ENCODE measurements at regions not wholly inside any gene's neighbourhood (a gene's known extent, or its start where the extent isn't known, plus 50 kb on each side); places are given as distances from the start of the nearest gene placed in this dataset.

GRCh38 chr7:355568-355967, 65.6 kb downstream of the FOXL3 start:
- H2AFZ ChIP-seq (ENCODE audit: low read depth, low read length, poor library complexity, severe bottlenecking): no peak overlapping the region
- DNase-seq (ENCODE audit: low read depth, low spot score): no peak
- H4K20me1 ChIP-seq (ENCODE audit: insufficient read depth): no peaks in the 10 kb centered on the region
- RAD21 ChIA-PET (ENCODE audit: low non-redundant PET in 1 of 2, low total read pairs in 2 of 2, uncharacterized antibody in 2 of 2, unreplicated experiment in 2 of 2): no interaction called here
- H3K4me2 ChIP-seq (ENCODE audit: low read length): no peak overlapping the region
- BruUV-seq (replicated peaks): no TSS peak
- H3K4me1 ChIP-seq (ENCODE audit: control insufficient read depth in 1 of 2, insufficient read depth in 2 of 2, low read length in 2 of 2): no peaks in the 10 kb centered on the region
- H3K27me3 ChIP-seq (ENCODE audit: insufficient read depth, low read length): no peaks in the 10 kb centered on the region
- H3K9me2 ChIP-seq (ENCODE audit: insufficient read depth): no peaks in the 10 kb centered on the region
- H3K4me3 ChIP-seq (replicated peaks in 1 of 2; ENCODE audit: low read depth in 1 of 2, low read length in 2 of 2): no peak overlapping the region
- H3K79me2 ChIP-seq (ENCODE audit: insufficient read depth, low read length): no peaks in the 10 kb centered on the region
- CTCF ChIA-PET: no interaction called here
- ATAC-seq: no peak
- POLR2A ChIA-PET: no interaction called here
- no peak for TF ChIP-seq EGR1 (IDR thresholded peaks at IDR 0.05; ENCODE audit: low read depth)
- no peak for TF ChIP-seq SIN3A (IDR thresholded peaks at IDR 0.05; ENCODE audit: low read depth)
- no peak for TF ChIP-seq ZBTB33 (IDR thresholded peaks at IDR 0.05; ENCODE audit: extremely low read depth, insufficient replicate concordance, low read length)
- TF ChIP-seq ZFX (IDR thresholded peaks at IDR 0.05): no peak
- TF ChIP-seq ATF3 (IDR thresholded peaks at IDR 0.05): no peak
- no peaks in the 10 kb centered on the region for H3K36me3 ChIP-seq (ENCODE audit: control insufficient read depth in 1 of 2, insufficient read depth in 2 of 2, low read length in 2 of 2)
- peaks cover 0 to 6% of the 10 kb centered on the region in 2 experiments; a peak in 1 of 4 replicates for H3K9me3 ChIP-seq (ENCODE audit: control insufficient read depth in 1 of 2, insufficient read depth in 1 of 2, low read depth in 1 of 2, low read length in 2 of 2)
- H3K27ac ChIP-seq (ENCODE audit: low read depth, low read length): no peak overlapping the region
- intact Hi-C loops (cut with micrococcal nuclease): no loop called here
- H3K9ac ChIP-seq (ENCODE audit: low read length): no peak overlapping the region

- ATAC-seq: no peak
- POLR2A ChIA-PET: no interaction called here
- H3K9me3 ChIP-seq (ENCODE audit: control insufficient read depth in 1 of 2, insufficient read depth in 1 of 2, low read depth in 1 of 2, low read length in 2 of 2): peaks cover 0 to 6% of the 10 kb centered on the region in 2 experiments; a peak in 1 of 4 replicates
- DNase-seq (ENCODE audit: low read depth, low spot score): no peak
- H3K4me2 ChIP-seq (ENCODE audit: low read length): no peak overlapping the region
- BruUV-seq (replicated peaks): no TSS peak
- H3K9me2 ChIP-seq (ENCODE audit: insufficient read depth): no peaks in the 10 kb centered on the region
- H3K36me3 ChIP-seq (ENCODE audit: control insufficient read depth in 1 of 2, insufficient read depth in 2 of 2, low read length in 2 of 2): no peaks in the 10 kb centered on the region
- H3K4me1 ChIP-seq (ENCODE audit: control insufficient read depth in 1 of 2, insufficient read depth in 2 of 2, low read length in 2 of 2): no peaks in the 10 kb centered on the region
- H4K20me1 ChIP-seq (ENCODE audit: insufficient read depth): no peaks in the 10 kb centered on the region
- RAD21 ChIA-PET (ENCODE audit: low non-redundant PET in 1 of 2, low total read pairs in 2 of 2, uncharacterized antibody in 2 of 2, unreplicated experiment in 2 of 2): no interaction called here
- no peak overlapping the region for H2AFZ ChIP-seq (ENCODE audit: low read depth, low read length, poor library complexity, severe bottlenecking)
- H3K27me3 ChIP-seq (ENCODE audit: insufficient read depth, low read length): no peaks in the 10 kb centered on the region
- H3K4me3 ChIP-seq (replicated peaks in 1 of 2; ENCODE audit: low read depth in 1 of 2, low read length in 2 of 2): no peak overlapping the region
- no peak overlapping the region for H3K27ac ChIP-seq (ENCODE audit: low read depth, low read length)
- intact Hi-C loops (cut with micrococcal nuclease): no loop called here
- H3K9ac ChIP-seq (ENCODE audit: low read length): no peak overlapping the region
- CTCF ChIA-PET: no interaction called here
- H3K79me2 ChIP-seq (ENCODE audit: insufficient read depth, low read length): no peaks in the 10 kb centered on the region
- no peak for TF ChIP-seq RAD21 (IDR thresholded peaks at IDR 0.05; ENCODE audit: low read depth)
- TF ChIP-seq POLR2AphosphoS5 (IDR thresholded peaks at IDR 0.05; ENCODE audit: low read depth, low read length): no peak
- no peak for TF ChIP-seq ZBTB33 (IDR thresholded peaks at IDR 0.05; ENCODE audit: extremely low read depth, insufficient replicate concordance, low read length)
- TF ChIP-seq ATF3 (IDR thresholded peaks at IDR 0.05): no peak
- TF ChIP-seq JUND (IDR thresholded peaks at IDR 0.05): no peak
- no peak for TF ChIP-seq YY1 (IDR thresholded peaks at IDR 0.05; ENCODE audit: extremely low read depth, insufficient replicate concordance, low read depth, low read length)
- TF ChIP-seq REST (IDR thresholded peaks at IDR 0.05; ENCODE audit: low read depth): no peak
- no peak for TF ChIP-seq SP1 (IDR thresholded peaks at IDR 0.05; ENCODE audit: low read depth)
- no peak for TF ChIP-seq SIN3A (IDR thresholded peaks at IDR 0.05; ENCODE audit: low read depth)
- TF ChIP-seq EZH2 (IDR thresholded peaks at IDR 0.05): no peak
Observed at GRCh38 chr7:356087-356486, 66.1 kb downstream of the FOXL3 start.
